ENCODE measurements at regions not wholly inside any gene's neighbourhood (a gene's known extent, or its start where the extent isn't known, plus 50 kb on each side); places are given as distances from the start of the nearest gene placed in this dataset.
"Not testable (repeated sequence)": the region's sequence is repeated elsewhere in the genome, so short reads cannot be mapped to it uniquely, and the experiment has no call there.

DNA sequence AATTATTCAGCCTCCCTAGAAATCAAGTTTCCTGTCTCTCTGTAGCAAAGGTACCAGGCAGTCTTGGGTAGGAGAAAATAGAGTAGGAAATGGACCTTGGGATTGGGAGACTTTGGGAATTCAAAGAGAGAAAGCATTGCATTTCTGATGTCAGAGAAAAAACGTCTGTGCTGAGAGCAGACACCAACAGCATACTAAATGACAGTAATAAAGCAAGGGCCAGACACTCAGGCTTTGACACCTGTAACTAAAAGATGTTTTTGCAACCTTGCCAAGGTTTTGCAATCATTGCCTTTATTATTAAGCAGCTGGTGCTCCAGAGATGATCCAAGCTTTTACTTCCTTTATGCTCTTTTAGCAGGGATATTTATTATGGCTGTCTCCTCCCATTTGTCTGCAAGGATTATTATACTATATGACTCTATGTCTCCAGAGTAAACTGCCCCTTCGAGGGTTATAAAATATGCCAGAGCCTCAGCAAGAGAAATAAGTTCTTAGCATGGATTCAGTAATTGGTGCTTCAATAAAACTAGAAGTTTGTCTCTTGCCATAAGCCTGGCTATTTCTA is 85.2 kb upstream of the GRAMD1B start:
- no peak for DNase-seq (ENCODE audit: low read depth in 2 of 2)

DNA sequence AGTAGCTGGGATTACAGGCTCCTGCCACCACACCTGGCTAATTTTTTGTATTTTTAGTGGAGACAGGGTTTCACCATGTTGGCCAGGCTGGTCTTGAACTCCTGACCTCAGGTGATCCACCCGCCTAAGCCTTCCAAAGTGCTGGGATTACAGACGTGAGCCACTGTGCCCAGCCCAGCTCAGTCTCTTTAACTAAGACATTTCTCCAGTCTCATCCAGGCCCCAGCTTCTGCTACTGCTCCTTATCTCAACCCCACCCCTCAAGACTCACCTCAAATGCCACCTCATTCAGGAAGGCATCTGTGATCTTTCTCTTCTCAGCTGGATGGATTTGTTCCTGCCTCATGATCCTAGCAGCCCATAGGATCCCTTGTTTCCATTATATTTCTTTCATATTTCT is 85.9 kb upstream of the GRAMD1B start:
- DNase-seq (ENCODE audit: low read depth in 2 of 2), result not testable (repeated sequence)

DNA sequence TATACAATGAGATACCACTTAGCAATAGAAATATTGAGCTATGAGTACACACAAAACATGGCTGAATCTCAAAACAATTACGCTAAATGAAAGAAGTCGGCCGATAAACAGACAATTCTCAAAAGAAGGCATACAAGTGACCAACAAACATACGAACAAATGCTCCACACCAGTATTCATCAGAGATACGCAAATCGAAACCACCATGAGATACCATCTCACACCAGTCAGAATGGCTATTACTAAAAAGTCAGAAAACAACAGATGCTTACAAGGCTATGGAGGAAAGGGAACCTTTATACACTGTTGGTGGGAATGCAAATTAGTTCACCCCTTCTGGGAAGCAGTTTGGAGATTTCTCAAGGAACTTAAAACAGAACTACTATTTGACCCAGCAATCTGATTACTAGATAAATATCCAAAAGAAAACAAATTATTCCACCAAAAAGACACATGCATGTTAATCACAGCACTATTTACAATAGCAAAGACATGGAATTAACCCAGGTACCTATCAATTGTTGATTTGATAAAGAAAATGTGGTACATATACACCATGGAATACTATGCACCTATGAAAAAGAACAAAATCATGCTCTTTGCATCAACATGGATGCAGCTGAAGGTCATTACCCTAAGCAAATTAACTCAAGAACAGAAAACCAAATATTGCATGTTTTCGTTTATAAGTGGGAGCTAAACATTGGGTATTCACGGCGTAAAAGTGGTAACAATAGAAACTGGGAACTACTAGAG is 90.9 kb upstream of the GRAMD1B start:
- DNase-seq (ENCODE audit: low read depth in 2 of 2), result no peak

DNA sequence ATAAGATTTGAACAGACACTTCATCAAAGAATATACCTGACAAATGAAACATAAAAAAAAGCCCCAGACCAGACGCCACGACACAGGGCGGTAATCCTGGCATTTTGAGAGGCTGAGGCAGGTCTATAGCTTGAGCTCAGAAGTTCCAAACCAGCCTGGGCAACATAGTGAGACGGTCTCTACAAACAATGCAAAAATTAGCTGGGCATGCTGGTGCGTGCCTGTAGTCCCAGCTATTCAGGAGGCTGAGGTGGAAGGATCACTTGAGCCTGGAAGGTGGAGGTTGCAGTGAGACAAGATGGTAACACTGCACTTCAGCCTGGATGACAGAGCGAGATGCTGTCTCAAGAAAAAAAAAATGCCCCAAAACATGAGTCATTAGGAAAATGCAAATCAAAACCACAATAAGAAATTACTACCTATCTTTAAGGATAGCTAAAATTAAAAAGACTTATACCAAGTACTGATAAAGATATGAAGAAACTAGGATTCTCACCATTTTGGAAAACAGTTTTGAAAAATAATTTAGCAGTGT is 91.7 kb upstream of the GRAMD1B start:
- no peak for DNase-seq (ENCODE audit: low read depth in 2 of 2)

DNA sequence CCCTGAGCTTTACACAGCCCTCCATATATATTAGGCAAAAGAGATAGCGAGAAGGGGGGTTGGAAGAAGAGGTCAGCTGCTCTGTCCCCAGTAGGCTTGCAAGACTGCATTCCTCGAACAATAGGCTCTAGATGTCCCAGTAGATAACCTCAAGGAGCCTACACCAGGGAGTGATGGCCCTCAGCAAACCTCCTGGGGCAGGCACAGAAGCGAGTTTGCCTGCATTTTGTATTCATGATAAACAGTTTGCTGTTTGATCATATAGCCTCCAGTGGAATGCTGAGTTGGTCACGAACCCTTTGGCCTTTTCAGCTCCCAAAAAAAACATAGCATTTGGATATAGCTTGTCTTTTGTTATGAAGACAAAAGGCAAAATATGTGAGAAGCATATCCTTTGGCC is 95.1 kb upstream of the GRAMD1B start:
- no peak for DNase-seq (ENCODE audit: low read depth in 2 of 2)

DNA sequence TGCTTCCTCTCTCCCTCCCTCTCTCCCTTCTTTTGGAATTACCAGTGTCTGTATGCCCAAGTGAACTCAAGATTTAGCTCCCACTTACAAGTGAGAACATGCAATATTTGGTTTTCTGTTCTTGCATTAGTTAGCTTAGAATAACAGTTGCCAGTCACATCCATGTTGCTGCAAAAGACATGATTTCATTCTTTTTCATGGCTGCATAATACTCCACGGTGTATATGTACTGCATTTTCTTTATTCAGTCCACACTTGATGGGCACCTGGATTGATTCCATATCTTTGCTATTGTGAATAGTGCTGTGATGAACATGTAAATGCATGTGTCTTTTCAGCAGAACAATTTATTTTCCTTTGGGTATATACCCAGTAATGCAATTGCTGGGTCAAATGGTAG is 97.5 kb upstream of the GRAMD1B start:
- DNase-seq (ENCODE audit: low read depth in 2 of 2), result not testable (repeated sequence)

DNA sequence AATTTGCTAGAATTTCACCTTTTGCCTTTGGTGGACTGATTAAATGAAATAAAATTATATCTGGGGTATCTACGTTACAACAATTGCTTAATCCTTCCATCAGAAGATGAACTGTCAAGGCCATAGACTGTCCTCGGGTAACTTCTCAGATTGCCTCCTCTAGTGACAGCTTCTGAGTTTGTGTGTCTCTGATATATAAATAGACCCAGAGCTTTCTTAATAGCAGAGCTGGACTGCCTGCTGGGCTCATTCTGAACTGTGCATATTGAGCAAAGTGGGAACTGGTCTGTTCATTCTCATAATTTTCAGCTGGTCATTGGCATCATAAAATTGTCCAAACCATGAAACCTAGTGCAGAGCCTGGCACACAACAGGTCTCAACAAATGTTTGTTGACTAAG is 99.1 kb upstream of the GRAMD1B start:
- no peak for DNase-seq (ENCODE audit: low read depth in 2 of 2)

DNA sequence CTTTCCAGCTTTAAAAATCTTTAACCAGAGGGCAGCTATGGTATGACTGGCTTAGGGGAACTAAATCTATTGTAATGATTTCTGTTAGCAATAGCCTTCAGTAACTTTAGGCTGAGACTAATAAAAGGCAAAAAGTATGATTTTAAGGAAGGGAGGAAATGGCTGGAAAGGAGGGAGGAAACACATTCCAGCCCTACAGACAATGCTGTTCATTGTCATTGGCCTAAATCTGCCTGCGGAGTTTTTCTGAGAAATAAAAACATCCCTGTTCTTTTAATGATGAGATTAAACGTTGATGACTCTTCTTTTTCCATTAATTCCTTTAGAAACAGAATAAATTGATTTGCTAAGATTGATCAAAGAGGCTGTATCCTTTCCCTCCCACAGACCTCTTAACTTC is 99.6 kb upstream of the GRAMD1B start:
- DNase-seq (ENCODE audit: low read depth in 2 of 2), result no peak

DNA sequence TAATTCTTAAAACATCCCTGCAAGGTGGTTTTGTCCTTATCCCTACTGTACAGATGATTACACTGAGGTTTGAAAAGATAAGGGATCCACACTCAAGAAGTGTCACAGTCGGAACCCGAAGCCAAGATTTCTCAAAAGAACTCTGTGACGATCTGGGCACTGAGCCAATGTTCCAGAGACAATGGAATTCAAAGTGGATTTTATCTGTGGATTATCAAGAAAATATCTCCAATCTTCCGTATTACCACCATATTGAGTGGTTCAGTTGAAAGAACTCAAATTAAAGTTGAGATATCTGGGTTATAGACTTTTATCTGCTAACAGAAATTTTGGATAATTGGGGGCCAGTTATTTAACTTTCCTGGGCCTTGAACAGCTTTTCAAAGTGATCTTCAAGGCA is 100.0 kb upstream of the GRAMD1B start:
- no peak for DNase-seq (ENCODE audit: low read depth in 2 of 2)

DNA sequence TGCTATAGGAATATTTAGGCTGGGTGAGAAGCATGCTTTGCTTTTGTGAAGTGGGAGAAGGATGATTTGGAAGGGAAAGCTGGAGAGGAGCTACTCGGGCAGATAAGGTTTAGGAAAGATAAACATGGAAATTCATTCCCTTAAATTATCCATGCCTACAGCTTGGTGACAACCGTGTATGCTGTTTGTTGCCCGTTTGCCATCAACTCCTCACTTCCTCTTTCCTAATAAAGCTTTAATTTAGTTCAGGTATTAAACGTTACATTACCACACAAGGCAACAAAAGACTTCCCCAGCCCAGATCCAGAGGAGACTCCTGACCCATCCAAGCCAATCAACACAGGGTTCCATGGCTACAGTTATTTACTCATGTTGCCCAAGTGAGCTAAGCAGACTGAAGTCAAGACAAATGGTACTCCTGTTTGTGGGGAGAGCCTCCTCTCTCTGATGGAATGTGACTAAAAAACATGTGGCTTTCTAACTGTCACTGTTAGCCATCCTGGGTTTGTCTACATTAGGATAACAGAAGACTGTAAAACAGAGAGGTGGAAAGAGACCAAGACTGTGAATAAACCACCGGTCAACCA is 101.7 kb upstream of the GRAMD1B start:
- no peak for DNase-seq (ENCODE audit: low read depth in 2 of 2)

DNA sequence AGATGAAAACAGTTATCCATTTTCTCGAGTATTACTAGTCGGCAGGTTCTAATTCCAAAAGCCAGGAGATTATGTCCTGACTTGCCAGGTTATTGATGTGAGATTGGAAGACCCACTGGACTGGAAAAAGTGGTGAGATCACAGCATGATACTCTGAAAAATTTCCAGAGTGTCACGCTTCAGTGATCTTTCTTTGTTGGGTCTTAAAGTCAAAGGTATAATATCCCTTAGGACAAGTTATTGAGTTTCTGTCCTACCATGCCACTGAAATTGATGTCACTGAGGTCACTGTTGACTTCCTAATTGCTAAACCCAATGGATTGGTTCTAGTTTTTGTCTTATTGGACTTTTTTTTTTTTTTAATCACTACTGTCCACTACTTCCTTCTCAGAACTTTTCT is 104.5 kb upstream of the GRAMD1B start:
- no peak for DNase-seq (ENCODE audit: low read depth in 2 of 2)

DNA sequence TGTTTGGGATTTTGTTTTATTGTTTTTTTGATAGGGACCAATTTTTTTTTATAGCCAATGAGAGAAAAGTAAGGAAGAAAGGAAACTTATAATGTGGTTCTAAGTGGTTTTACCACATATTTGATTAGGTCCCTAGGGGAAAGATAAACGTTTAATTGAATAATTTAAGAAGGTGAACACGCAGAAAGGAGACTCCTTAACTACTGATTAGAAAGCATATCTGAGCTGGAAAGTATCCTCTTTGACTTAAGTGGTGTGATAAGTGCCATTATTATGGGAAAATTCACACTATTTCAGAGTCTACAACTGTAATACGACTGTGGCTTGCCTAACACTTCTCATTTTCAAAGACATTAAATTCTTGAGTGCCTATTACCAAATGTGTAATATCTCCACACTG is 106.5 kb upstream of the GRAMD1B start:
- no peak for DNase-seq (ENCODE audit: low read depth in 2 of 2)

DNA sequence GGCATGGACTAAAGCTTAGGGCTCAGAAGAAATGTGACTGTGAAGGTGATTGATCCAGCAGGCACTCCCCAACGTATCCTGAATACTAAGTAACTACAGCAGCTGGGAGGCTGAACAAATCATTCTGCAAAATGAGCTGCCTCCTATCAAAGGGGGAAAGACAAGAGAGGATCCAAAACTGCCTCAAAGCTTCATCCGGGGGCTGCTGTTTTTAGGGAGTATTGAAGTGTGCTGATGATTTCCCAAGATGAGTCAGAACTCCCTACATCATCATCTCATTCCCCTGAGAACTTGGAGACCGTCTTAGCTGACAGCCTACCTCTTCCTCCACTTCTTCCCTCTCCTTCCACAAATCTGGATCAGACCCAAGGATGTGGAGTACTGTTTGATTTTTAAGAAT is 108.4 kb upstream of the GRAMD1B start:
- no peak for DNase-seq (ENCODE audit: low read depth in 2 of 2)

DNA sequence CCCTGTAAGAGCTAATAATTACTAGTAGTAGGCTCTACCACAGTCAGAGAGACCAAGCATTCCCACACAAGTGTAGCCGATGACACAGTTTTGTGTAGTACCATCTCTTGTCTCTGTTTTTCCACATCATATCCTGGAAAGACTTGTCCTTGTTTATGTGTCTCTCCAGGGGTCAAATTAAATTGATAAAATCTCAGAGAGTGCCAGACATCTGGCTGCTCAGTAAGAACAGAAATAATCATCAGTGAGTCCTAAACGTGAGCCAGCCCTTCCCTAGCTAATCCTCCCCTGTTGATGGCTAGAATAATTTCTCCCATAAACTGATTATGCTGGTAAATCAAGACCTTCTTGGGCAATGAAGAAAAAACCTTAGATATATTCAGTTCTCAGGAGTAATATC is 111.4 kb upstream of the GRAMD1B start:
- DNase-seq (ENCODE audit: low read depth in 2 of 2), result no peak

DNA sequence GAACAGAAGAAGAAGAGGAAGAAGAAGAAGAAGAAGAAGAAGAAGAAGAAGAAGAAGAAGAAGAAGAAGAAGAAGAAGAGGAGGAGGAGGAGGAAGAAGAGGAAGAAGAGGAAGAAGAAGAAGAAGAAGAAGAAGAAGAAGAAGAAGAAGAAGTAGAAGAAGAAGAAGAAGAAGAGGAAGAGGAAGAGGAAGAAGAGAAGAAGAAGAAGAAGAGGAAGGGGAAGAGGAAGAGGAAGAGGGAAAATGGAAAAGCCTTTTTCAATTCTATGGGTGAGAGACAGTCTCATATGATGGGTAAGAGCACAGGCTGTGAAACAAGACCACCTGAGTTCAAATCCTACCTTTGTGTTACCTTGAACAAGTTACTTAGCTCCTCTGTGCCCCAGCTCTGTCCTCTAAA is 111.9 kb upstream of the GRAMD1B start:
- DNase-seq (ENCODE audit: low read depth in 2 of 2), result not testable (repeated sequence)

DNA sequence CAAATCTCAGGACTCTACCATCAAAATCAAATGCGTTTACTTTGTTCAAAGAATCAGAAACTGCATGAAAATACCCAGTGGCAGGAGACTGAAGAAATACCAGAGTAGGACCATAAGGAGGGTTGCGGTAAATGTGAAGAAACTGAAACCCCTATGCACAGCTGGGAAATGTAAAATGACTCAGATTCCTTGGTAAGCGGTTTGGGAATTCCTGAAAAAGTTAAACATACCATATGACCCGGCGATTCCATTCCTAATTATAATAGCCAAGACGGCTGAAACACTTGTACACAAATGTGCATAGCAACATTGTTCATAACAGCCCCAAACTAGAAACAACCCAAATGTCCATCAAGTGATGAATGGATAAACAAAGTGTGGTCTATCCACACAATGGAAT is 114.1 kb upstream of the GRAMD1B start:
- DNase-seq (ENCODE audit: low read depth in 2 of 2), result peak; percentile 31

DNA sequence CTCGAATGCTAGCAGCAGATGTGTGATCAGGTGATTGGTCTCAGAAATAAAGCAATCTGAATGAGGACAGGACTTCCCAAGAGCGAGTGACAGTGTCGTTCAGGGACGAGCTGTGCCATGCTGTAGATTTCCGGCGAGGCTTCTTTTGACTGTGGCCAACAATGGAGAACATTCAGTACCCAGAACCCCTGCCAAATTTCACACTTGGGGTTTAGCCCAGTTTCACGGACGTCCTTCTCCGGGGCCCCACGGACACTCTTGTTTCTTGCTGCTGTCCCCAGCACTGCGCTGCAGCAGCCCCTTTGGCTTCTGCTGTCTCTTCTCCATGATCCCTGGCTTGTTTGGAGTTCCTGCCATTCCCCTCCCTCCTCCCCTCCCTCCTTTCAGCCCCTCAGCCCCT is 115.1 kb upstream of the GRAMD1B start:
- no peak for DNase-seq (ENCODE audit: low read depth in 2 of 2)

DNA sequence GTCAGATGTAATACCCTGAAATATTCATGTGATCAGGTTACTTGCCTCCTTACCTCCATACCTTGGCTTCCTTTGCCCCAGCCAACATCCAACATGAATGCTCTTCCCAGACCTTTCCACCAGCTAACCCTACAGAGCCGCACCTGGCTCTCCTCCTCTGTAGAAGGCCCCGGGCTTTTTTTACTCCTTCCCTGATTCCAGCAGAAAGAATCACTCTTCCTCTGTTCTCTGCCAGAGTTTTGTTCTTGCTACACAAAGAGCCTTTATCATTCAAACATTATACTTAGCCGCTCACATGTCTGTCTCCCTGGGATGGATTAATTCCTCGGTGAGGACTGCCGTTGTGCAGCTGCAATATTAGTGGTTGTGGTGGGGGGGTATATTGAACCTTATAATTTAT is 116.8 kb upstream of the GRAMD1B start:
- no peak for DNase-seq (ENCODE audit: low read depth in 2 of 2)

DNA sequence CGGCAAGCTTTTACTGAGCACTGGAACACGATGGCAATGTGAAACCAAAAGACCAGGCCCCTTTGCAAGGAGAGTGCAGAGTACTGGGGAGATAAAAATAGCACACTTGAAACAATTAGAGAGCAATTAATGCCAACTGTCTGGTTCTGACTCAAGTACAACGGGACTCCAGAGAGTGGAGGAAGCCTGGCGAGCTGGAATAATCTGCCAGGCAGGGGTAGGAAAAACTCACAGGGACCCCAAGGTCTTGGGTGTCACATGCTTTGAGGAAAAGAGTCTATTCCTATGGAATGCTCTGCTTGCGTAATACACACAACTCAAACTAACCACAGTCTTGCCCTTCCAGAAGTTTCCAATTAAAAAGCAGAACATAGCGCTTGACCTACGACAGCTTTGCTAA is 113.0 kb upstream of the CLMP start:
- peak; percentile 88 for DNase-seq (ENCODE audit: low read depth in 2 of 2)

DNA sequence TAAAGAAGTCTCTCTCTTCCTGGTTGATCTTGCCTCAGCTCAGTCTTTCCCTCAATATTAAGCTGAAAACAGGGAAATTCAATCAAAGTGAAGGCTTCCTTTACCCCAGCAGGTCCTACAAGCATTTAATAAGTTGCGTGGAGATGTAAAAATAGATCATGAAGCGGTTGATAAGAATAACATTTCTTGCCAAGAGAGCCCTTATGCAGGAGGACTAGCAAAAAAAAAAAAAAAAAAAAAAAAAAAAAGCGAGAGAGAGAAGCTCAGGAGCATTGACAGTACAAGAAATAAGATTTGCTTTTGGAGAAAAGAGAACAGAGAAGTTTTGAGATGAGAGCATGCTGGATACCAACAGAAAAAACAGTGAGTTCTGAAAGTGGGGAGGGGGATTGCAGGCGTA is 112.2 kb upstream of the CLMP start:
- no peak for DNase-seq (ENCODE audit: low read depth in 2 of 2)

DNA sequence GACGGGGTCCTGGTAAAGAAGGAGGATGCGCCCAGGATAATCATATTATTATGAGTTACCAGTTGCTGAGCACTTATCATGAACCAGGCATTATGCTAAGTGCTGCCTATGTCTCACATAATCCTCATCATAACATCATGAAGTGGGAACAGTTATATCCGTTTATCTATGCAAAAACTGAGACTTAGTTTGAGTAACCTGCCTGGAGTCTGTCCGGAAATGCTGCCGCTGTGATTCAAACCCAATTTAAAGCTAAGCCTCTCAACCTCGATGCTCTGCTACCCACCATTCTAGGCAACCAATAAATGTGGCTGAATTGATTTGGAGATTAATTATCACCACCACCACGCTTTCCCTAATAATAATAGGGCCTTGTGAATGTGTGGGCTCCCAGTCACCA is 111.5 kb upstream of the CLMP start:
- DNase-seq (ENCODE audit: low read depth in 2 of 2), result no peak

DNA sequence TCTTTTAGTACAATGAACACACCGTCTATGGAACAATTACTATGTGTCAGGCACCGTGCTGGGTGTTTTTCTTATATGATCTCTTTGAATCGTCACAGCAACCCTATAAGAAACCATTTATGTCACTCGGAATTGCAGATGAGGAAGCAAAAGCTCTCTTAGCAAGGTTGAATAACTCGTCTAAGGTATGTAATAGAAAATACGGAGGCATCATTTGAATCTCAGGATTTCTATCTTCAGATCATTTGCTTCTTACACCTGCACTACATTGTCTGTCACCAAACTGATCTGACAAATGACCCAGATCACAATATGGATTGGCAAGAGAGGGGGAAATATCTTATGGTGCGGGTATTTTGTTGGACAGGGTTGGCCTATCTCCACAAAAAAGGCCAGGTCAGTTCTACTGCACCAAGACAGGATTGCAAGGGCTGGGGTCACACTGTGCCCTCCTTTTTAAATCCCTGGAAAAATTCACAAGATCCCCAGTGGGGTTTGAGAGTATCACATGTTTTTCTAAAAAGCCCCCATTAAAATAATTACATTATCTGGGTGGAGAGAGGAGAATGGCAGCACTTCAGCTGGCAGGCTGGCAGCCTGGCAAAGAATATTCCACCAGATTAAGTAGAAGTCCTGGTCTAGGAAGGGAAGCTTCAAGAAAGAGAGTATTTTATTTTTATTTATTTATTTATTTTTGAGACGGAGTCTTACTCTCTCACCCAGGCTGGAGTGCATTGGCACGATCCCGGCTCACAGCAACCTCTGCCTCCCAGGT is 110.7 kb upstream of the CLMP start:
- no peak for DNase-seq (ENCODE audit: low read depth in 2 of 2)

Data from fibroblast of skin of left quadriceps (primary cell).